ENCODE measurements at regions not wholly inside any gene's neighbourhood (a gene's known extent, or its start where the extent isn't known, plus 50 kb on each side); places are given as distances from the start of the nearest gene placed in this dataset.

- Mint-ChIP-seq H3K27me3 (no peaks in the 10 kb centered on the region), H3K9me3 (peaks cover 0 to 7% (median 1%) of the 10 kb centered on the region in 8 donors)
Observed at GRCh38 chr3:170643831-170644230, 58.0 kb upstream of the SLC7A14 start.

GRCh38 chr3:170642882-170643601 lies 57.2 kb upstream of the SLC7A14 start:
- Mint-ChIP-seq H3K27ac (no peak overlapping the region), H3K4me1 (no peaks in the 10 kb centered on the region), H3K9me3 (peaks cover 0 to 7% (median 1%) of the 10 kb centered on the region in 8 donors), H3K4me3 (no peak overlapping the region), H3K36me3 (no peaks in the 10 kb centered on the region), H3K27me3 (no peaks in the 10 kb centered on the region)
- no peaks in the 10 kb centered on the region for H3K36me3 ChIP-seq (ENCODE audit: insufficient read depth, low read length)
- no peak overlapping the region for H3K4me3 ChIP-seq (ENCODE audit: low read length in 2 of 2)
- intact Hi-C loops (cut with micrococcal nuclease), result no loop called here
- H3K27me3 ChIP-seq (ENCODE audit: insufficient read depth, low read length), result no peaks in the 10 kb centered on the region
- ChIA-PET CTCF (ENCODE audit: partially characterized antibody) (no interaction called here), POLR2A (ENCODE audit: partially characterized antibody) (no interaction called here)
- H3K4me1 ChIP-seq (ENCODE audit: insufficient read depth, low read length), result no peaks in the 10 kb centered on the region
- H3K27ac ChIP-seq (ENCODE audit: low read depth, low read length), result no peak overlapping the region
- H3K9me3 ChIP-seq (ENCODE audit: control insufficient read depth in 1 of 2, low read length in 2 of 2), result no peaks in the 10 kb centered on the region
- DNase-seq, result no peak

More at GRCh38 chr3:170643831-170644230, 58.0 kb upstream of the SLC7A14 start:
- Histone ChIP-seq H3K36me3 (ENCODE audit: insufficient read depth, low read length) (no peaks in the 10 kb centered on the region), H3K27ac (ENCODE audit: low read depth, low read length) (no peak overlapping the region), H3K4me1 (ENCODE audit: insufficient read depth, low read length) (no peaks in the 10 kb centered on the region), H3K27me3 (ENCODE audit: insufficient read depth, low read length) (no peaks in the 10 kb centered on the region), H3K9me3 (ENCODE audit: control insufficient read depth in 1 of 2, low read length in 2 of 2) (no peaks in the 10 kb centered on the region), H3K4me3 (ENCODE audit: low read length in 2 of 2) (no peak overlapping the region)
- Mint-ChIP-seq H3K4me1 (no peaks in the 10 kb centered on the region), H3K36me3 (no peaks in the 10 kb centered on the region), H3K27ac (no peak overlapping the region), H3K4me3 (no peak overlapping the region)
- intact Hi-C loops (cut with micrococcal nuclease), result no loop called here
- POLR2A ChIA-PET (ENCODE audit: partially characterized antibody), result no interaction called here
- CTCF ChIA-PET (ENCODE audit: partially characterized antibody), result no interaction called here
- no peak for DNase-seq

GRCh38 chr3:170641510-170642236 lies 55.8 kb upstream of the SLC7A14 start:
- no peak overlapping the region for H3K4me3 ChIP-seq (ENCODE audit: low read length in 2 of 2)
- H3K9me3 ChIP-seq (ENCODE audit: control insufficient read depth in 1 of 2, low read length in 2 of 2), result no peaks in the 10 kb centered on the region
- no peak for DNase-seq
- H3K9me3 Mint-ChIP-seq, result peaks cover 0 to 5% (median 0%) of the 10 kb centered on the region in 8 donors
- no peak overlapping the region for H3K27ac ChIP-seq (ENCODE audit: low read depth, low read length)
- H3K27me3 Mint-ChIP-seq, result no peaks in the 10 kb centered on the region
- no peaks in the 10 kb centered on the region for H3K4me1 Mint-ChIP-seq
- no peaks in the 10 kb centered on the region for H3K4me1 ChIP-seq (ENCODE audit: insufficient read depth, low read length)
- H3K36me3 Mint-ChIP-seq, result no peaks in the 10 kb centered on the region
- intact Hi-C loops (cut with micrococcal nuclease), result no loop called here
- H3K36me3 ChIP-seq (ENCODE audit: insufficient read depth, low read length), result no peaks in the 10 kb centered on the region
- ChIA-PET POLR2A (ENCODE audit: partially characterized antibody) (no interaction called here), CTCF (ENCODE audit: partially characterized antibody) (no interaction called here)
- no peak overlapping the region for H3K4me3 Mint-ChIP-seq
- H3K27me3 ChIP-seq (ENCODE audit: insufficient read depth, low read length), result no peaks in the 10 kb centered on the region
- no peak overlapping the region for H3K27ac Mint-ChIP-seq

- CTCF ChIA-PET (ENCODE audit: partially characterized antibody), result no interaction called here
- Histone ChIP-seq H3K27ac (ENCODE audit: low read depth, low read length) (no peak overlapping the region), H3K4me3 (ENCODE audit: low read length in 2 of 2) (no peak overlapping the region)
Observed at GRCh38 chr3:170640737-170641171, 54.9 kb upstream of the SLC7A14 start.

GRCh38 chr3:170638988-170639387 lies 53.1 kb upstream of the SLC7A14 start:
- intact Hi-C loops (cut with micrococcal nuclease), result no loop called here
- DNase-seq, result no peak
- no peaks in the 10 kb centered on the region for H3K27me3 ChIP-seq (ENCODE audit: insufficient read depth, low read length)
- H3K27ac ChIP-seq (ENCODE audit: low read depth, low read length), result no peak overlapping the region
- no peaks in the 10 kb centered on the region for H3K36me3 ChIP-seq (ENCODE audit: insufficient read depth, low read length)
- no peaks in the 10 kb centered on the region for H3K4me1 ChIP-seq (ENCODE audit: insufficient read depth, low read length)
- Mint-ChIP-seq H3K36me3 (no peaks in the 10 kb centered on the region), H3K27ac (no peak overlapping the region), H3K27me3 (peaks cover 0 to 2% of the 10 kb centered on the region in 2 donors), H3K9me3 (peaks cover 0 to 3% (median 0%) of the 10 kb centered on the region in 8 donors), H3K4me1 (no peaks in the 10 kb centered on the region), H3K4me3 (no peak overlapping the region)
- H3K9me3 ChIP-seq (ENCODE audit: control insufficient read depth in 1 of 2, low read length in 2 of 2), result no peaks in the 10 kb centered on the region
- H3K4me3 ChIP-seq (ENCODE audit: low read length in 2 of 2), result no peak overlapping the region
- ChIA-PET POLR2A (ENCODE audit: partially characterized antibody) (no interaction called here), CTCF (ENCODE audit: partially characterized antibody) (no interaction called here)

More at GRCh38 chr3:170640737-170641171, 54.9 kb upstream of the SLC7A14 start:
- H3K27me3 Mint-ChIP-seq, result peaks cover 0 to 2% of the 10 kb centered on the region in 2 donors
- no peaks in the 10 kb centered on the region for H3K36me3 Mint-ChIP-seq
- intact Hi-C loops (cut with micrococcal nuclease), result no loop called here
- no peaks in the 10 kb centered on the region for H3K36me3 ChIP-seq (ENCODE audit: insufficient read depth, low read length)
- H3K9me3 Mint-ChIP-seq, result peaks cover 0 to 3% (median 0%) of the 10 kb centered on the region in 8 donors
- H3K9me3 ChIP-seq (ENCODE audit: control insufficient read depth in 1 of 2, low read length in 2 of 2), result no peaks in the 10 kb centered on the region
- DNase-seq, result no peak
- no peaks in the 10 kb centered on the region for H3K4me1 ChIP-seq (ENCODE audit: insufficient read depth, low read length)
- POLR2A ChIA-PET (ENCODE audit: partially characterized antibody), result no interaction called here
- no peak overlapping the region for H3K27ac Mint-ChIP-seq
- H3K4me1 Mint-ChIP-seq, result no peaks in the 10 kb centered on the region
- no peak overlapping the region for H3K4me3 Mint-ChIP-seq
- H3K27me3 ChIP-seq (ENCODE audit: insufficient read depth, low read length), result no peaks in the 10 kb centered on the region

GRCh38 chr3:170637306-170637705 lies 51.4 kb upstream of the SLC7A14 start:
- H3K9me3 Mint-ChIP-seq, result no peaks in the 10 kb centered on the region
- Histone ChIP-seq H3K27me3 (ENCODE audit: insufficient read depth, low read length) (no peaks in the 10 kb centered on the region), H3K36me3 (ENCODE audit: insufficient read depth, low read length) (no peaks in the 10 kb centered on the region), H3K4me1 (ENCODE audit: insufficient read depth, low read length) (no peaks in the 10 kb centered on the region), H3K4me3 (ENCODE audit: low read length in 2 of 2) (no peak overlapping the region), H3K27ac (ENCODE audit: low read depth, low read length) (no peak overlapping the region), H3K9me3 (ENCODE audit: control insufficient read depth in 1 of 2, low read length in 2 of 2) (no peaks in the 10 kb centered on the region)
- intact Hi-C loops (cut with micrococcal nuclease), result no loop called here
- ChIA-PET POLR2A (ENCODE audit: partially characterized antibody) (no interaction called here), CTCF (ENCODE audit: partially characterized antibody) (interaction anchor here (1.5 kb wide), 1 partner anchor 9 kb away, joined by 3 read pairs; no protein-coding TSS in a partner anchor)
- no peaks in the 10 kb centered on the region for H3K4me1 Mint-ChIP-seq
- H3K36me3 Mint-ChIP-seq, result no peaks in the 10 kb centered on the region
- peaks cover 1 to 5% of the 10 kb centered on the region in 2 donors for H3K27me3 Mint-ChIP-seq
- DNase-seq, result no peak
- H3K4me3 Mint-ChIP-seq, result no peak overlapping the region
- H3K27ac Mint-ChIP-seq, result no peak overlapping the region

- no peak for DNase-seq
- H3K4me3 ChIP-seq (ENCODE audit: low read length in 2 of 2), result no peak overlapping the region
- CTCF ChIA-PET (ENCODE audit: partially characterized antibody), result interaction anchor here (1.5 kb wide), 1 partner anchor 10 kb away, joined by 3 read pairs; no protein-coding TSS in a partner anchor
- Mint-ChIP-seq H3K9me3 (no peaks in the 10 kb centered on the region), H3K27ac (no peak overlapping the region), H3K4me1 (no peaks in the 10 kb centered on the region), H3K4me3 (no peak overlapping the region), H3K36me3 (no peaks in the 10 kb centered on the region), H3K27me3 (peaks cover 1 to 5% of the 10 kb centered on the region in 2 donors)
- no peaks in the 10 kb centered on the region for H3K9me3 ChIP-seq (ENCODE audit: control insufficient read depth in 1 of 2, low read length in 2 of 2)
- H3K4me1 ChIP-seq (ENCODE audit: insufficient read depth, low read length), result no peaks in the 10 kb centered on the region
- H3K27ac ChIP-seq (ENCODE audit: low read depth, low read length), result no peak overlapping the region
- H3K27me3 ChIP-seq (ENCODE audit: insufficient read depth, low read length), result no peaks in the 10 kb centered on the region
- no peaks in the 10 kb centered on the region for H3K36me3 ChIP-seq (ENCODE audit: insufficient read depth, low read length)
- POLR2A ChIA-PET (ENCODE audit: partially characterized antibody), result no interaction called here
- intact Hi-C loops (cut with micrococcal nuclease), result no loop called here
Observed at GRCh38 chr3:170636400-170636973, 50.6 kb upstream of the SLC7A14 start.

Data from CD4-positive, alpha-beta memory T cell (primary cell).